ENCODE measurements at regions not wholly inside any gene's neighbourhood (a gene's known extent, or its start where the extent isn't known, plus 50 kb on each side); places are given as distances from the start of the nearest gene placed in this dataset.

- ATAC-seq = no peak
- no peaks in the 10 kb centered on the region for H3K79me2 ChIP-seq (ENCODE audit: insufficient read depth, low read length)
- H3K9ac ChIP-seq (ENCODE audit: low read length) = 0 out of 2 replicates have a peak overlapping the region, but pooled peaks have one; percentile 67
- no peak overlapping the region for H3K4me2 ChIP-seq (ENCODE audit: low read length)
- no peak for DNase-seq (ENCODE audit: low read depth, low spot score)
- BruUV-seq (replicated peaks) = no TSS peak
- H4K20me1 ChIP-seq (ENCODE audit: insufficient read depth) = no peaks in the 10 kb centered on the region
- RAD21 ChIA-PET (ENCODE audit: low non-redundant PET in 1 of 2, low total read pairs in 2 of 2, uncharacterized antibody in 2 of 2, unreplicated experiment in 2 of 2) = no interaction called here
- H3K27me3 ChIP-seq (ENCODE audit: insufficient read depth, low read length) = no peaks in the 10 kb centered on the region
- H3K4me3 ChIP-seq (replicated peaks in 1 of 2; ENCODE audit: low read depth in 1 of 2, low read length in 2 of 2) = no peak overlapping the region
- no peaks in the 10 kb centered on the region for H3K9me3 ChIP-seq (ENCODE audit: control insufficient read depth in 1 of 2, insufficient read depth in 1 of 2, low read depth in 1 of 2, low read length in 2 of 2)
- no peaks in the 10 kb centered on the region; the same call in 1 of the 2 replicates for H3K9me2 ChIP-seq (ENCODE audit: insufficient read depth)
- POLR2A ChIA-PET = interaction anchor here (1.1 to 3.7 kb wide), 3 partner anchors 13 to 20 kb away, joined by 3 to 26 read pairs (median 14); no protein-coding TSS in a partner anchor
- CTCF ChIA-PET = no interaction called here
- peaks cover 61 to 90% of the 10 kb centered on the region in 2 experiments for H3K4me1 ChIP-seq (ENCODE audit: control insufficient read depth in 1 of 2, insufficient read depth in 2 of 2, low read length in 2 of 2)
- no peaks in the 10 kb centered on the region for H3K36me3 ChIP-seq (ENCODE audit: control insufficient read depth in 1 of 2, insufficient read depth in 2 of 2, low read length in 2 of 2)
- H2AFZ ChIP-seq (ENCODE audit: low read depth, low read length, poor library complexity, severe bottlenecking) = no peak overlapping the region
- TF ChIP-seq ZFX (IDR thresholded peaks at IDR 0.05) (no peak), EZH2phosphoT487 (IDR thresholded peaks at IDR 0.05; ENCODE audit: borderline replicate concordance) (no peak)
- peak overlapping the region; percentile 98; the same call in 1 of the 2 replicates for H3K27ac ChIP-seq (ENCODE audit: low read depth, low read length)
- intact Hi-C loops (cut with micrococcal nuclease) = loop anchor here (10.0 kb wide), 1 partner anchor 67 kb away; no protein-coding TSS in a partner anchor
Measured at GRCh38 chr4:11611868-11612267, 183.2 kb upstream of the HS3ST1 start.

GRCh38 chr4:11609751-11610150 lies 181.1 kb upstream of the HS3ST1 start:
- no peak overlapping the region for H2AFZ ChIP-seq (ENCODE audit: low read depth, low read length, poor library complexity, severe bottlenecking)
- no peaks in the 10 kb centered on the region for H3K9me3 ChIP-seq (ENCODE audit: control insufficient read depth in 1 of 2, insufficient read depth in 1 of 2, low read depth in 1 of 2, low read length in 2 of 2)
- ATAC-seq (no peak), DNase-seq (ENCODE audit: low read depth, low spot score) (no peak)
- H3K79me2 ChIP-seq (ENCODE audit: insufficient read depth, low read length) = no peaks in the 10 kb centered on the region
- H3K36me3 ChIP-seq (ENCODE audit: control insufficient read depth in 1 of 2, insufficient read depth in 2 of 2, low read length in 2 of 2) = no peaks in the 10 kb centered on the region
- H3K4me2 ChIP-seq (ENCODE audit: low read length) = no peak overlapping the region
- no peaks in the 10 kb centered on the region for H3K27me3 ChIP-seq (ENCODE audit: insufficient read depth, low read length)
- BruUV-seq (replicated peaks) = no TSS peak
- H4K20me1 ChIP-seq (ENCODE audit: insufficient read depth) = no peaks in the 10 kb centered on the region
- H3K4me1 ChIP-seq (ENCODE audit: control insufficient read depth in 1 of 2, insufficient read depth in 2 of 2, low read length in 2 of 2) = peaks cover 60 to 90% of the 10 kb centered on the region in 2 experiments
- ChIA-PET CTCF (no interaction called here), RAD21 (ENCODE audit: low non-redundant PET in 1 of 2, low total read pairs in 2 of 2, uncharacterized antibody in 2 of 2, unreplicated experiment in 2 of 2) (no interaction called here), POLR2A (interaction anchor here (1.1 kb wide), 1 partner anchor 21 kb away, joined by 3 read pairs; no protein-coding TSS in a partner anchor)
- no peak overlapping the region for H3K9ac ChIP-seq (ENCODE audit: low read length)
- intact Hi-C loops (cut with micrococcal nuclease) = loop anchor here (10.0 kb wide), 1 partner anchor 65 kb away; no protein-coding TSS in a partner anchor
- no peak overlapping the region for H3K4me3 ChIP-seq (replicated peaks in 1 of 2; ENCODE audit: low read depth in 1 of 2, low read length in 2 of 2)
- no peaks in the 10 kb centered on the region; the same call in 1 of the 2 replicates for H3K9me2 ChIP-seq (ENCODE audit: insufficient read depth)
- no peak for TF ChIP-seq CTCF (IDR thresholded peaks at IDR 0.05 in 2 of 3, conservative IDR thresholded peaks at IDR 0.05 in 1 of 3; ENCODE audit: borderline replicate concordance in 1 of 3, insufficient read depth in 1 of 3, low read depth in 2 of 3, low read length in 2 of 3)
- TF ChIP-seq CEBPB (IDR thresholded peaks at IDR 0.05; ENCODE audit: low read depth) = peak; percentile 50; the same call in 1 of the 2 replicates
- no peak overlapping the region for H3K27ac ChIP-seq (ENCODE audit: low read depth, low read length)
